DMS53 (cell line): ENCODE measurements at regions not wholly inside any gene's neighbourhood (a gene's known extent, or its start where the extent isn't known, plus 50 kb on each side); places are given as distances from the start of the nearest gene placed in this dataset.
"Not testable (repeated sequence)": the region's sequence is repeated elsewhere in the genome, so short reads cannot be mapped to it uniquely, and the experiment has no call there.

Experiments
- DNase-seq: peaks from one replicate; lab custom pipeline; 2025; lab: John Stamatoyannopoulos, UW

DNA sequence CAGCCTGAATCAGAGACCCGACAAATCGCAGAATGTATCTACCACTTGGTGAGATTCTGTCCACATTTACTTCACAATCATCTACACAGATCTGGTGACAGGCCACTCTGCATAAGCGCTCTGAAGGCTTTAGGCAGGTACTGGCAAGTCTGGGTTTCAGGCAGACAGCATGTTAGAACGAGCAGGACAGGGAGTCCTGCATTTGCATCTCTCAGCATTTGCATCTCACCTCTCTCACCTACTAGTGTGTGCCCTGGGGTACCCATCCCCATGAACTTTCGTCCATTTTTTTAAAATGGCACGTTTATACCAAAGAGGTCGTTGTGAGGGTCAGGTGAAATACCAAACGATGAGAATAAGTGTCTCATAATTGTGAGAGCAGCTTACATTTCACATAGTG, 108.2 kb downstream of the SPATA31A1 start:
- DNase-seq: peak; percentile 8

DNA sequence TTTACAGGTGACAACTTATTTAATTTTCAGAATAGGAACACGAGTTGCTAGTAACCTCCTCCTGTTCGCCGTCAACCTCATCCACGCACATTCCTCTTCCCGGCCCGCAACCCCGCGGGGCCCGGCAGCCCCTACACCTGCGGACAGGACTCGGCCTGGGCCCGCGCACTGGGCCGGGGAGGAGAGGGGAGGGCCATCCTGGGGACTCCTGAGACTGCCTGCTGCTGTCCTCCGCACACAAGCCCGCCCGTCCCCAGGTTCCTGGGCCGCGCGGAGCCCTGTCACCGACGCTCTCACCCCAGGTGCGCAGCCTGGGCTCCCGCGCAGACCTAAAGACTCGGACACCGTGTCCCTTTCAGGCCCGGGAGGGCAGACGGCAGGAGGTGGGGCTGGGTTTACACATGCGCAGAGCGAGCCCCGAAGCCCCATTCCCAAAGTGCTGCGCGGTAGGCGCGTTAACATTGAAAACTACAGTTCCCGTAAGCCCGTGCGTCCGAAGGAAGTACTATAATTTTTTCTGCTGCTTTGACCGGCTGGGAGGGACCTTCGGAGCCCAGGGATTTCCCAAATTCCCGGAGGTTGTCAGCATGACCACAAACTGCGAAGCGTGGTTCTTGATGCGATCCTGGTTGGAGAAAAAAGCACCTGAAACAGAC, 108.8 kb downstream of the SPATA31A1 start:
- DNase-seq: peak; percentile 85

DNA sequence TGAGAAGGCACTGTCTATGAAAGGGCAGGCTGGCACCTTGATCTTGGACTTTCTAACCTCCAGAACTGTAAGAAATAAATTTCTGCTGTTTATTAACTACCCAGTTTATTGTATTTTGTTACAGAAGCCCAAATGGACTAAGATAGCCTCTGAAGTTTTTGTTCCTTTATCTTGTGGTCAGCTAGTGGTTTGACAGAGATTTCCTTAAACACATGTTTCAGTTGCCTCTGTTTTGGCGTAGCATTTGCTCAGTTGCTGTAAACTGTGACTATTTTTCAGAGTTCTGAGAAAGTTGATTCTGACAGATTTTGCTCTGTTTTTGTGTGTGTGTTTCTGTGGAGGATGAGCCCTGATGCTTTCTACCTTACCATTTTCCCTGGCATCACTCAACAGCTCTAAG, 119.0 kb downstream of the SPATA31A1 start:
- DNase-seq: not testable (repeated sequence)

DNA sequence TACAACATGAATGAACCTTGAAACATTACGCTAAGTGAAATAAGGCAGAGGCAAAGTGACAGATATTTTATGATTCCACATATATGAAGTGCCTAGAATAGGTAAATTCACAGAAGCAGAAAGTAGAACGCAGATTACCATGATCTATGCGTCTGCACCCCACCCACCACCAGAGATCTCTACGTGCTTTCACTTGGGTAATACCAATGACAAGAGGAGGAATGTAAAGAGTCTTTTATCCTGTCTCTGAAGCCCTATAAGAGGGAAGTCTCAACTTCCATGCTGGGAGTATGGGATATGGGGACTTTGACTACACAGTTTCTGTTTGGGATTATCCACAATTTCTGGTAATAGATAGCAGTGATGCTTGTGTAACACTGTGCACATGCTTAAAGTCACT, 127.6 kb downstream of the SPATA31A1 start:
- not testable (repeated sequence) for DNase-seq

DNA sequence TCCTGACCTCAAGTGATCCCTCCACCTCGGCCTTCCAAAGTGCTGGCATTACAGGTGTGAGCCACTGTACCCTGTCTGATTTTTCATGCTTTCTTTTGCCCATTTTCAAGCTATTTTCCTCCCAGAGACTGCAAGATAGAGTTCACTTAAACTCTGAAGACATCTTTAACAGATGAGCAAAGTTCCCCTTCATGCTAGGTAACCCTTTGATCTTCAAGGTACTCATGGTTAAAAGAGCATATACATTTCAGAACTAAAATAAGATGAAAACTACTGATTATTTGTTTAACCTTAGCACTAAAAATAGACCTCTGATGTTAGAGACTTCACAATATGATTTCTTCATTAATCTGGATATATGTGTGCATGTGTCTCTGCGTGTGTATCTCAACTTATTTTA, 128.4 kb downstream of the SPATA31A1 start:
- not testable (repeated sequence) for DNase-seq

DNA sequence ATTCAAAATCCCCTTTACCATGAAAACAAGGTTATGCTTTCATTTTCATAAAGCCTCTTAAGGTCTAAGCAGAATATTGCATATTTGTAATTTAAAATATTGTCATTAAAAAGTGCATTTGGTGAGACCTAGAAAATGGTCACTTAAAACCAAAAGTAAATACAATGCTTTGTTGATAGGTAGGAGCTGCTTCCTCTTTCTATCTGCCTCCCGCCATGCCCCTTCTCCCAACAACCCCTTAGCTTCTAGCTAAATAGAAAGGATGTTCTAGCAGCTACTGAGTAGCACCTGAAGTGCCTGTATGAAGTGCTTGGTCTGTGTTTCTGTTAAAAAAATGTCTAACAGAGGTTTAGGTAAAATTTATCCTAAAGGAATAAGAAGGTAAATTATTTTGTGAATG, 128.8 kb downstream of the SPATA31A1 start:
- DNase-seq: not testable (repeated sequence)

DNA sequence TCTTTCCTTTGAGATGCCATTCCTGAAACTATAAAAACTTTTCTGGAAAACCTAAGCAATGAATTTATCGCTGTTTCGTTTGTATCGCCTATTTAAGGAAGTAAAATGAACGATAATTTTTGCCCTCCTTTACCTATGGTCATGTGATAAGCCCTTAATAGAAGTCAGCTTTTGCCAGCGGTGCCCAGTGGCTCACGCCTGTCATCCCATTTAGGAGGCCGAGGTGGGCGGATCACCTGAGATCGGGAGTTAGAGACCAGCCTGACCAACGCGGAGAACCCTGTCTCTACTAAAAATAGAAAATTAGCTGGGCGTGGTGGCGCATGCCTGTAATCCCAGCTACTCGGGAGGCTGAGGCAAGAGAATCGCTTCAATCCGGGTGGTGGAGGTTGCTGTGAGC, 132.0 kb downstream of the SPATA31A1 start:
- not testable (repeated sequence) for DNase-seq

DNA sequence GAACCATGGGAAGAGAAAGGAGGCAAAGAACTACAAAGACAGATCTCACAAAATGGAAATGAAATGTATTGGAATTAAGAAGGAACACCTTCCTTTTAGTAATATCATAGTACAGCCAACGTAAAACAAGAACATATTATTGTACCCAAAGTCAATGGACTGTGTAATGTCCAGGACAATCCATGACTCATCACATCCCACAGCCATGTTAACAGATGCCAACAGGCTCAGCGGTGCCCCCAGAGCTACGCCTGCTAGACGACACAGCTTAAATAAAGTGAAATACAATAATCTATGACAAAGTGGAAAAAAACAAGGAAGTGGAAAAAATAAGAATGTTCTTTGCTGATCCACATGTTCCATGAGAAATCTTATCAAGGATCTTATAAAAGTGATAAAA, 140.8 kb downstream of the SPATA31A1 start:
- DNase-seq: not testable (repeated sequence)

DNA sequence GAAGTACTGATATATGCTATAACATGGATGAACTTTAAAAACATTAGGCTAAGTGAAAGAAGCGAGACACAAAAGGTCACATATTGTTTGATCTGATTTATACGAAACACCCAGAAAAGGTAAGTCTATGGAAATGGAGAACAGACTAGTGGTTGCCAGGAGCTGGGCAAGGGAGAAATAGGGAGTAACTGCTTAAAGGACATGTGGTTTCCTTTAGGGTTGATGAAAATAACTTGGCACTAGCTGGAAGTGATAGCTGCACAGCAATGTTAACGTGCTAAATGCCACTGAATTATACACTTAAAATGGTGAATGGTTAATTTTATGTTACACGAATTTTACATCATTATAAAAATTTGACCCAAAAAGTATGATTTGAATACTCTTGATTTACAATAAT, 147.7 kb downstream of the SPATA31A1 start:
- DNase-seq: not testable (repeated sequence)

DNA sequence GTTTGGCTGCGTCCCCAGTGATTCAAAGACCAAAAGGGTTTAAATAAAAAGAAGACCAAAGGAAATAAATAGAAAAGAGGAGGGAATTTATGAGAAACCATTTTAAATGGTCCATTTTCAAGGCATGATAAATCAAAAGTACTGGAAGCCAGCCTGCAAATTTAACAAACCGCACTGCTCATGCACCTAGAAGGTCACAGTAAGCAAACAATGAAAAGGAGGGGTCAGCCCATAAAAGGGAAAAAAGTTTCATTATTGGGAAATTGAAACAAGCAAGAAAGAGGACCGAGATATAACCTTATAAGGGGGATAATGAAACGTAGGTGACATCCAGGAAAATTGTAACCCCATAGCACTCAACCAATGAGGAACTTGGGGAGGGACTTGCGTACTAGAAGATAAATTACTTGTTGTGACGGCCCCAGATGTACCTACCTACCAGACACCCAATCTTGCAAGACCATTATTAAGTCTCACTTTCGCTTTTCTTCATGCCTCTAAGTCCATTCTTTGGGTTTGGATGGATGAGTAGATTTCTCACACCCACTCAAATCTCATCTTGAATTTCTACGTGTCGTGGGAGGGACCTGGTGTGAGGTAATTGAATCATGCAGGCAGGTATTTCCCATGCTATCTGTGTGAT, 172.0 kb downstream of the SPATA31A1 start:
- not testable (repeated sequence) for DNase-seq

DNA sequence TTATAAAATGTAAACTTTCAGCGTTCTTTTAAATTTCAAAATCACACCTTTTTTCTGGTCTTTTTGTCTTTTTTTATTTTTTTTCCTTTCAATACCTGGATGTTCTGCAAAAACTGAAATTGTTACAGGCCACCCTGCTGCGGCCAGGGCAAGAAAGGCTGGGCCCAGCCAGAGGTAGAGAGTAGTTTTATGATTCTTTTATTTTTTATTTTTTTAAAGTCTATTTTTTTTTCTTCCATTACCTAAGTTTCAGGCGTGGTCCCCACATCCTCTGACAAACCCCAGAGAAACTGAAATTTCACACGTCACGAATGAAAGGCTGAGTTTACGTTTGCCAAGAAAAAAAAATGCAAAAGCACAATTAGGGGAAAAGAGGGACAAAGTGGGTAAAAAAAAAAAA, 177.1 kb downstream of the SPATA31A1 start:
- DNase-seq: not testable (repeated sequence)

DNA sequence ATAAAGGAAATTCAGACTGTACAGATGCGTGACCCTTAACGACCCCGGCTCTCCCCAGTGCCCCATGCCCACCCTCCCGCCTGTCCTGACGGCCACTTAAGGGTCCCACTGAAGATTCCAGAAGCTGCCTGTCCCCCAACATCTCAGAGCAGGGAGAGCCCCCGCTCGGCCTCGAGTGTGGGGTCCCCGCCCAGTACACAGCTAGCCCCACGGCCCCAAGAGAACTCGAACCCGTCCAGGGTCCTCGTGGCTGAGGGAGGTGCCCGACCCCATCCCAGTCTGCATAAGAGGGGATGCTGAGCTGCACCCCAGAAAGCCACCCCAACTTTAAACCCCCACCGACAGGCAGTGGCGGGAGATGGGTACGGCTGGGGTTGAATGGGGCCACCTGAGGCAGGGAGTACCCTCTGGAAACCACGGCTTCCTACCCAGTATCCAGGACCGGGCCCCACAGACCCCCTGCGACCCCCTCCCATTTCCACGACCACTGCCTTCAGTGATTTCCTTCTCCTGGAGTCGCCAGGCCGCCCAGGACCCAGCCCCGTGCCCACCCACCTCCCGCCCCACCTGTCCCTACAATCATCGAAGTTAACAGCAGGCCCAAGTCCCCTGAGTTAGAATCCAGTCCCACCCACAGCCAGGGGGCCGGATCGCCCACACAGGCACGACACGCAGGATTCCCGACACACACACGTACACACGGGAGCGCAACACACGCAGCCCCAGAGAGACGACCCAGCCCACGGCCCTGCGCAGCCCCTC, 177.7 kb downstream of the SPATA31A1 start:
- DNase-seq: not testable (repeated sequence)

DNA sequence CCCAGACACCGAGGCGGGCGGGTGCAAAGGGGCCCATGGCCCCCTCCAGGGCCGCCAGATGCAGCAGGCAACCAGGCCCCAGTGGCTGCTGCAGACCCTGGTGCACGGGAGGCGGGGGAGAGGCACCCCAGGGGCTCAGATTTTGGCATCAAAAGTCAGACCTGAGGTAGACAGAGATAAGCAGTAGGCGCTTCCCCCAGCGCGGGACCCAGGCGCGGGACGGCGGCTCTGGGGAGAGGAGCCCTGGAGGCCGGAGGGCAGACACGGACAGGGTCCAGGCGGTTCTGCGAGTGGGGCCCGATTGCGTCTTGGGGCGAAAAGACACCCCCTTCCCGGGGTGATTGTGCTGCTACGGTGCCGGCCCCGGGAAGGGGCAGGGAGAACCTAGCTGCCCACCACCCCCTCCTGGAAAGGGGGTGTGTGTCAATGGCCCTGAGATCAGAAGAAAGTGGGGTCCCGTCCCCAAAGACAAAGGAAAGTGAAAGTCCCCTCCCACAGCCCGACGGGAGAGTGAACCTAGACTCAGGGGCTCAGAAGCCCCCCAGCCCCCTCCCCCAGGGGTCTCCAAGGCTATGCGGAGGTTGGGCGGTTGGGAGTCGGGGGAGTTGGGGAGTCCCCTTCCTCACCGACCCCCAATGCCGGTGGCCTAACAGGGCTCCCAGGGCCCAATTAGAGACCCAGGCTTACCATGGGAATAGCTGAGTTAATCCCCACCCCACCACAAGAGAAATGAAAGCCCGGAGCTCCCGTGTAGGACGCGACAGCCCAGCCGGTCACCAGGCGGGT, 178.5 kb downstream of the SPATA31A1 start:
- not testable (repeated sequence) for DNase-seq

DNA sequence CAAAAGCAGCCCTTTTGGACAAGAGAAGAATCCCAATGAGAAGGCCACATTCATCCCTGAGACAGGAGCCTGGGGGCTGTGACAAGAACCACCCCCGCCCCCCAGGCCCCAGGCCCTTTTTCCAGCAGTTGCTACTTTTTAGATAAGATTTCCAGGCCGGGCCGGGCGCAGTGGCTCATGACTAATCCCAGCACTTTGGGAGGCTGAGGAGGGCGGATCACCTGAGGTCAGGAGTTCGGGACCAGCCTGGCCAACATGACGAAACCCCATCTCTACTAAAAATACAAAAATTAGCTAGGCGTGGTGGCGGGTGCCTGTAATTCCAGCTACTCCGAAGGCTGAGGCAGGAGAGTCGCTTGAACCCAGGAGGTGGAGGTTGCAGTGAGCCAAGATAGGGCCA, 179.4 kb downstream of the SPATA31A1 start:
- DNase-seq: not testable (repeated sequence)

DNA sequence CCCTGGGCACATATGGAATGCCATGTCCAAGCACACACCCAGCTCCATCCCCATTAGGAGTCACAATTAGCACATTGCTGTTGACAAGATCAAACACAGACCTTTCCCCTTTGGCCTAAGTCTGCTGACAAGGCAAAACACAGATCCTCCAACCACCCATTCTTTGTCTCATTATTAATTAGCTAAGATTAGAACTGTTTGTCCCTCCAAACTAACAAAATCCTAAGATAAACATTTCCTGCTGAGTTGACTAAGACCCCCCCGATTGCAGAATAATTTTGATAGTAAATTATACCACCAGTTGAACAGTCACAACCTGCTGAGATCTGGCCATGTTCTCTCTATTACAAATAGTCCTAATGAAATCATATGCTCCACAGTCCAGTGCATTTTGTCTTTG, 186.7 kb downstream of the SPATA31A1 start:
- DNase-seq: not testable (repeated sequence)

DNA sequence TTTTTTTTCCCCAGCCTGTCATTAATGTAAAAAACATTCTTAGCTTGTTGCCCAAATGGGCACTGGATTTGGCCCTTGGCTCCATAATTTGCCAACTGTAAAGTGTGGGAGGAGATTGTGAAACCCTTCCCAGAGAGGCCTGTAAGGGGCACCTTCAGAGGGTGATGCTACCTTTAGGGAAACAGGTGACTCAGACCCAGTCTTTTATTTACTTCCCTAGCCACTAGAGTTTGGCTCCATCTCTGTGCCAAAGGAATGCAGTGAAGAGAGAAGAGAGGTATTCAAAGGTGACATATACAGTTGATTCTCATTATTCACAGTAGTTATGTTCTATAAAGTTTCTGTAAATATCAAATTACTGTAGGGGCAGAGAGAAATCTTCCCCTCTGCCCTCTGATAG, 189.6 kb downstream of the SPATA31A1 start:
- DNase-seq: not testable (repeated sequence)

DNA sequence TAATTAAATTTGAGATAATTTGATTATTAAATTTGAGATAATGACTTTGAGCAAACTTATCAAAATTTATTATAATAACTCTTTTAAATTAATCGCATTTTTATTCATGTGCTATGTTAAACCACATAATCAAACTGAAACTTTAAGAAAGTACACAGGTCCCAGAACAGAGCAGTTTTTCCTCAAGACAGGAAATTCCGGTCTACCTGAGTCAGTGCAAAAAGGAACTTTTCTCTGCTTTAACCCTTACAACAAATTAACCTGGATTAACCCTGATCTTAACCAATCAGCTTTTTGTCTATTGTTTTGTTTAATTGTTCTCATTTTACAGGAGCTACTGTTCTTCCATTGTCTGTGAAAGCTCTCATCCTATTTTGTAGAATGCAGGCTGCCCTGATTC, 195.1 kb downstream of the SPATA31A1 start:
- DNase-seq: not testable (repeated sequence)

DNA sequence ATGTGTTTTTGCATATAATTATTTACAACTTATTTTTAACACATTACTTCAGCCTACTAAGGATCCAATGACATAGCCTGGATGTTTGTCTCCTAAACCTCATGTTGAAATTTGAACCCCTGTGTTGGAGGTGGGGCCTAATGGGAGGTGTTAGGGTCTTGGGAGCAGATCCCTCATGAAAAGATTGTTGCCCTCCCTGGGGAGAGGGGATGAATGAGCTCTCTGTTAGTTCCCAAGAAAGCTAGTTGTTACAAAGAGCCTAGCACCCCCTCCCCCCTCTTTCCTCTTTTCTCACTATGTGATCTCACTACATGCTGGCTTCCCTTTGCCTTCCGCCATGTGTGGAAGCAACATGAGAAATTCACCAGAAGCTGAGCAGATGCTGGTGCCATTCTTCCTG, 196.1 kb downstream of the SPATA31A1 start:
- DNase-seq: not testable (repeated sequence)

DNA sequence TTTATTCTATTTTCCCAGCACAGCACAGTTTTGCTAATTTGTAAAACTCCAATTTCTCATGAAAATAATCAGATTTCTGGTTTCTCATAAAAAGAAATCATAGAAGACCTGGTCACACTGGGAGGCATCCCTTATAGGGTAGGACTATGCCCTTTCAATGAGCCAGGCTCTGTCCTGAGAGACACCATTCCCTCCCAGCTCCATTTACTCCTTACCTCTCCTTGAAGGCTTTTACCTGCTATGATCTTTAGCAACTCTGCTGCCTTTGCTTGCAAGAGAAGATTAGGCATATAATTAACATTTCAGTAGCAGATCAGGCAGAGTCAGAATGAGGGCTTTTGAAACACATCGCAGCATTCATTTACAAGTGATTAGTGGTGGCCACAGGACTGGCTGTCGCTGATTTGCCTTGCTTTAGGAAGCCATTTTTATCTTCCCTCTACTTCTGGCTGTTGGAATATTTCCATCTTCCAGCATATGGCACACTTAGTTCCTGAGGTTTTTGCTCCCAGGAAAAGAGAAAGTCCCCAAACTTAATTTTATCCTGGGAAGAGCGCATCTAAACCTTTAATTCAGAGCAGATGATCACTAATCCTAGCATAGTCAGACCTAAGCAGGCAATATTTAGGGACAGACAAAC, 196.9 kb downstream of the SPATA31A1 start:
- not testable (repeated sequence) for DNase-seq

DNA sequence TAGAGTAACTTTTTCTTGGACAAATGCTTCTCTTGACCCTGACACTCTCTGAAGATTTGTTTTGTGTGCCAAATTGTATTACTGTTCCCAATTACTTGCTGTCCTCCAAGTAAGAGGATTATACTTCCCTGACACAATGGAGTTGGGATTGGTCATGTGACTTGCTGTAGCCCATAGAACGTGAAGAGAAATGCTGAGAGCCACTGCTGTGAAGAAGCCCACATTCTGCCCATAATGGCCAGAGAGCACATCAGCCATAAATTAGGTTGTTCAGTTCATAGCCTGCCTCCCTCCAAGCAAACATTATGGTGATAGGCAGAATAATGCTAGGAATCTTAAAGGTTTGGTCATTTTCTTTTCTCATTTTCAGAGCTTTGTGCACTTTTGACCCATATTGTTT, 198.9 kb downstream of the SPATA31A1 start:
- not testable (repeated sequence) for DNase-seq

DNA sequence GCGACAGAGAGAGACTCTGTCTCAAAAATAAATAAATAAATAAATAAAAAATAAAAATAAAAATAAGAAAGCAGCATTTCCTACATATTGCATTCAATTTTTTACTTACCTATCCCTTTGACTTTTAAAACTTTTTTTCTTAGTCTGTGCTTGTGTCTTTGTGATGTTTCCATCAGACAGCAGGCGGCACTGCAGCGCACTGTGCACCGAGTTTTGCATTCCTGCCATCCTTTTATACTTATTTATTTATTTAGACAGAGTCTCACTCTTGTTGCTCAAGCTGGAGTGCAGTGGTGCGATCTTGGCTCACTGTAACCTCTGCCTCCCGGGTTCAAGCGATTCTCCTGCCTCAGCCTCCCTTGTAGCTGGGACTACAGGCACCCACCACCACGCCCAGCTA, 203.9 kb downstream of the SPATA31A1 start:
- DNase-seq: peak; percentile 46

DNA sequence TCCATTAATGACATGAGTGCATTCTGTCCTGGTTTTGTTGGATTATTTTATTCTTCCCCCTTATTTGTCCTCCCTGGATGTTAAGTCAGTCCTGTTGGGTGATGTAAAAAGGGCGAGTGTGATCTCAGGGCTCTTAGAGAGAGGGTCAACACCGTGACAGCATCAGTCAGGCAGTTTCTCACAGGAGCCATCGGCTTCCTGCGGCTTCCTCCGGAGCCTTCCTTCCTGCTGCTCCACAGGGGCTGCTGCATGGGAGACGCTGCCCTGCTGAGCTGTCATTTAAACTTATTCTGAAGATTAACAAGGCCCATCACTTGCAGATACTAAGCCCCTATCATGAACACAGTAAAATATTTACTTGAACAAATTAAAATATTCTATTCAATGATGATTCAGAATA, 211.3 kb downstream of the SPATA31A1 start:
- DNase-seq: not testable (repeated sequence)
